Activated B cell treated with CpG ODN at 0.5 μM for 24 hours (primary cell): ENCODE measurements at regions not wholly inside any gene's neighbourhood (a gene's known extent, or its start where the extent isn't known, plus 50 kb on each side); places are given as distances from the start of the nearest gene placed in this dataset.

ENCODE experiments used
- ATAC-seq: fragments of 200-7000 bp; cut with Tn5 transposase; one replicate; pipeline ENCODE4 v1.10.0; 2021; ENCODE audit warnings: low read depth, mild to moderate bottlenecking, moderate library complexity
- CTCF ChIA-PET: fragments of 350-600 bp; sonication (Branson Sonifier 250); formaldehyde crosslinking; loops from one replicate; lab custom pipeline; 2021; ENCODE audit warnings: antibody characterized with exemption; lab: Charles Lee
- POLR2A ChIA-PET: fragments of 350-600 bp; sonication (Branson Sonifier 250); formaldehyde crosslinking; loops from one replicate; lab custom pipeline; 2021; ENCODE audit warnings: antibody characterized with exemption; lab: Charles Lee
- DNase-seq: peaks from one replicate; pipeline ENCODE4 v3.0.0; 2022
- H3K27ac Mint-ChIP-seq: one replicate; pipeline ENCODE4 v1.8.0; 2020; ENCODE audit warnings: mixed read lengths
- H3K27me3 Mint-ChIP-seq: one replicate; pipeline ENCODE4 v1.8.0; 2021; ENCODE audit warnings: mixed read lengths
- H3K36me3 Mint-ChIP-seq: one replicate; pipeline ENCODE4 v1.8.0; 2021; ENCODE audit warnings: low read depth, mixed read lengths
- H3K4me1 Mint-ChIP-seq: one replicate; pipeline ENCODE4 v1.8.0; 2021; ENCODE audit warnings: mixed read lengths
- H3K4me3 Mint-ChIP-seq: one replicate; pipeline ENCODE4 v1.8.0; 2020; ENCODE audit warnings: mild to moderate bottlenecking, mixed read lengths
- H3K9me3 Mint-ChIP-seq: one replicate; pipeline ENCODE4 v1.8.0; 2020; ENCODE audit warnings: mixed read lengths
- CTCF ChIP-seq: fragments of 200-600 bp; IDR thresholded peaks from one replicate; pipeline ENCODE4 v1.8.0; 2022; ENCODE audit warnings: antibody characterized with exemption, mild to moderate bottlenecking
- intact Hi-C: fragments of 100-400 bp; cut with micrococcal nuclease; formaldehyde crosslinking; loops from one replicate; pipeline ENCODE4 v1.15.1; 2024

GRCh38 chr11:91373497-91373896, 851.1 kb upstream of the FAT3 start:
- no peak for ATAC-seq
- Mint-ChIP-seq H3K27ac (no peak overlapping the region), H3K36me3 (no peaks in the 10 kb centered on the region), H3K9me3 (no peaks in the 10 kb centered on the region), H3K4me3 (no peak overlapping the region), H3K27me3 (no peaks in the 10 kb centered on the region), H3K4me1 (no peaks in the 10 kb centered on the region)
- no peak for DNase-seq
- intact Hi-C loops = no loop called here
- ChIA-PET CTCF (no interaction called here), POLR2A (no interaction called here)
- no peak for TF ChIP-seq CTCF

GRCh38 chr11:91366816-91367215, 857.8 kb upstream of the FAT3 start:
- Mint-ChIP-seq H3K4me3 (no peak overlapping the region), H3K4me1 (no peaks in the 10 kb centered on the region), H3K9me3 (peaks cover 4% of the 10 kb centered on the region), H3K27ac (no peak overlapping the region), H3K36me3 (no peaks in the 10 kb centered on the region), H3K27me3 (no peaks in the 10 kb centered on the region)
- ChIA-PET CTCF (no interaction called here), POLR2A (no interaction called here)
- DNase-seq (no peak), ATAC-seq (no peak)
- TF ChIP-seq CTCF = no peak
- intact Hi-C loops = no loop called here

- no peaks in the 10 kb centered on the region for H3K27me3 Mint-ChIP-seq
- CTCF ChIA-PET = no interaction called here
- H3K9me3 Mint-ChIP-seq = peaks cover 4% of the 10 kb centered on the region
- TF ChIP-seq CTCF = no peak
- ATAC-seq (no peak), DNase-seq (no peak)
- no peak overlapping the region for H3K27ac Mint-ChIP-seq
- H3K36me3 Mint-ChIP-seq = no peaks in the 10 kb centered on the region
- POLR2A ChIA-PET = no interaction called here
- no peak overlapping the region for H3K4me3 Mint-ChIP-seq
- H3K4me1 Mint-ChIP-seq = no peaks in the 10 kb centered on the region
- intact Hi-C loops = no loop called here
These were observed 858.5 kb upstream of the FAT3 start for GRCh38 chr11:91365986-91366585.

GRCh38 chr11:91350931-91351330, 873.7 kb upstream of the FAT3 start:
- no peak for TF ChIP-seq CTCF
- Mint-ChIP-seq H3K27ac (no peak overlapping the region), H3K4me3 (no peak overlapping the region), H3K36me3 (no peaks in the 10 kb centered on the region), H3K9me3 (peaks cover 2% of the 10 kb centered on the region), H3K27me3 (no peaks in the 10 kb centered on the region), H3K4me1 (no peaks in the 10 kb centered on the region)
- intact Hi-C loops = no loop called here
- ATAC-seq (no peak), DNase-seq (no peak)
- CTCF ChIA-PET = no interaction called here
- POLR2A ChIA-PET = no interaction called here

- intact Hi-C loops = no loop called here
- CTCF ChIA-PET = no interaction called here
- no peaks in the 10 kb centered on the region for H3K36me3 Mint-ChIP-seq
These were observed 897.9 kb upstream of the FAT3 start for GRCh38 chr11:91326751-91327150.

More at GRCh38 chr11:91326751-91327150, 897.9 kb upstream of the FAT3 start:
- Mint-ChIP-seq H3K4me1 (no peaks in the 10 kb centered on the region), H3K27ac (no peak overlapping the region), H3K4me3 (no peak overlapping the region), H3K27me3 (no peaks in the 10 kb centered on the region), H3K9me3 (no peaks in the 10 kb centered on the region)
- DNase-seq (no peak), ATAC-seq (no peak)
- TF ChIP-seq CTCF = no peak
- POLR2A ChIA-PET = no interaction called here
